ENCODE measurements at regions not wholly inside any gene's neighbourhood (a gene's known extent, or its start where the extent isn't known, plus 50 kb on each side); places are given as distances from the start of the nearest gene placed in this dataset.

- DNase-seq, result peak; percentile 83 to 91
- Histone ChIP-seq H3K27me3 (no peaks in the 10 kb centered on the region), H3K36me3 (no peaks in the 10 kb centered on the region), H3K4me1 (peaks cover 3% of the 10 kb centered on the region; the same call in 1 of the 2 replicates), H3K27ac (peak overlapping the region; percentile 18; the same call in 1 of the 2 replicates), H3K4me3 (peak overlapping the region; percentile 37), H3K9me3 (replicated peaks) (no peaks in the 10 kb centered on the region)
Observed at GRCh38 chr2:9142551-9143263, 63.9 kb upstream of the ASAP2 start.

GRCh38 chr2:9141706-9142460 is 64.7 kb upstream of the ASAP2 start:
- DNase-seq, result no peak
- no peak overlapping the region for H3K4me3 ChIP-seq
- no peaks in the 10 kb centered on the region for H3K27me3 ChIP-seq

GRCh38 chr2:9141091-9141667 is 65.4 kb upstream of the ASAP2 start:
- Histone ChIP-seq H3K9me3 (replicated peaks) (no peaks in the 10 kb centered on the region), H3K4me1 (peaks cover 3% of the 10 kb centered on the region; the same call in 1 of the 2 replicates), H3K27ac (no peak overlapping the region), H3K27me3 (no peaks in the 10 kb centered on the region), H3K4me3 (no peak overlapping the region), H3K36me3 (no peaks in the 10 kb centered on the region)
- no peak for DNase-seq

More at GRCh38 chr2:9141706-9142460, 64.7 kb upstream of the ASAP2 start:
- H3K4me1 ChIP-seq, result peaks cover 3% of the 10 kb centered on the region; the same call in 1 of the 2 replicates
- no peak overlapping the region for H3K27ac ChIP-seq
- no peaks in the 10 kb centered on the region for H3K36me3 ChIP-seq
- H3K9me3 ChIP-seq (replicated peaks), result no peaks in the 10 kb centered on the region

GRCh38 chr2:9140645-9141044 is 66.0 kb upstream of the ASAP2 start:
- Histone ChIP-seq H3K36me3 (no peaks in the 10 kb centered on the region), H3K27ac (no peak overlapping the region), H3K4me1 (peaks cover 3% of the 10 kb centered on the region; the same call in 1 of the 2 replicates), H3K4me3 (no peak overlapping the region), H3K9me3 (replicated peaks) (no peaks in the 10 kb centered on the region), H3K27me3 (no peaks in the 10 kb centered on the region)
- DNase-seq, result no peak

- H3K9me3 ChIP-seq (replicated peaks), result no peaks in the 10 kb centered on the region
- no peak overlapping the region for H3K4me3 ChIP-seq
- peaks cover 3% of the 10 kb centered on the region; the same call in 1 of the 2 replicates for H3K4me1 ChIP-seq
- H3K36me3 ChIP-seq, result no peaks in the 10 kb centered on the region
- DNase-seq, result peak; percentile 71 to 86
- H3K27me3 ChIP-seq, result no peaks in the 10 kb centered on the region
- no peak overlapping the region for H3K27ac ChIP-seq
Observed at GRCh38 chr2:9139491-9140443, 66.8 kb upstream of the ASAP2 start.

- Histone ChIP-seq H3K36me3 (no peaks in the 10 kb centered on the region), H3K4me3 (no peak overlapping the region), H3K9me3 (replicated peaks) (no peaks in the 10 kb centered on the region; the same call in 1 of the 2 replicates), H3K27me3 (no peaks in the 10 kb centered on the region), H3K27ac (no peak overlapping the region), H3K4me1 (no peaks in the 10 kb centered on the region)
- DNase-seq, result no peak
Observed at GRCh38 chr2:9137379-9138150, 69.0 kb upstream of the ASAP2 start.

GRCh38 chr2:9135822-9136558 is 70.6 kb upstream of the ASAP2 start:
- DNase-seq, result no peak
- Histone ChIP-seq H3K27ac (no peak overlapping the region), H3K36me3 (no peaks in the 10 kb centered on the region), H3K4me3 (no peak overlapping the region), H3K9me3 (replicated peaks) (no peaks in the 10 kb centered on the region; the same call in 1 of the 2 replicates), H3K27me3 (no peaks in the 10 kb centered on the region), H3K4me1 (no peaks in the 10 kb centered on the region)

- H3K27me3 ChIP-seq, result no peaks in the 10 kb centered on the region
- H3K4me3 ChIP-seq, result no peak overlapping the region
- H3K27ac ChIP-seq, result no peak overlapping the region
Observed at GRCh38 chr2:9127316-9127715, 79.3 kb upstream of the ASAP2 start.

GRCh38 chr2:9126540-9126939 is 80.1 kb upstream of the ASAP2 start:
- Histone ChIP-seq H3K36me3 (no peaks in the 10 kb centered on the region), H3K4me3 (no peak overlapping the region), H3K9me3 (replicated peaks) (0 out of 2 replicates have a peak, but pooled peaks cover 6% of the 10 kb centered on the region), H3K4me1 (no peaks in the 10 kb centered on the region), H3K27me3 (no peaks in the 10 kb centered on the region), H3K27ac (no peak overlapping the region)
- no peak for DNase-seq

More at GRCh38 chr2:9127316-9127715, 79.3 kb upstream of the ASAP2 start:
- Histone ChIP-seq H3K9me3 (replicated peaks) (0 out of 2 replicates have a peak, but pooled peaks cover 6% of the 10 kb centered on the region), H3K36me3 (no peaks in the 10 kb centered on the region), H3K4me1 (no peaks in the 10 kb centered on the region)
- DNase-seq, result no peak

- H3K4me1 ChIP-seq, result no peaks in the 10 kb centered on the region
- no peak overlapping the region for H3K27ac ChIP-seq
Observed at GRCh38 chr2:9124231-9124741, 82.3 kb upstream of the ASAP2 start.

GRCh38 chr2:9123069-9123468 is 83.5 kb upstream of the ASAP2 start:
- Histone ChIP-seq H3K27ac (no peak overlapping the region), H3K36me3 (no peaks in the 10 kb centered on the region), H3K9me3 (replicated peaks) (0 out of 2 replicates have a peak, but pooled peaks cover 6% of the 10 kb centered on the region), H3K4me3 (no peak overlapping the region), H3K4me1 (no peaks in the 10 kb centered on the region), H3K27me3 (no peaks in the 10 kb centered on the region)
- DNase-seq, result no peak

More at GRCh38 chr2:9124231-9124741, 82.3 kb upstream of the ASAP2 start:
- no peaks in the 10 kb centered on the region for H3K27me3 ChIP-seq
- H3K36me3 ChIP-seq, result no peaks in the 10 kb centered on the region
- DNase-seq, result no peak
- 0 out of 2 replicates have a peak, but pooled peaks cover 6% of the 10 kb centered on the region for H3K9me3 ChIP-seq (replicated peaks)
- no peak overlapping the region for H3K4me3 ChIP-seq

GRCh38 chr2:9122367-9122766 is 84.2 kb upstream of the ASAP2 start:
- Histone ChIP-seq H3K36me3 (no peaks in the 10 kb centered on the region), H3K27me3 (no peaks in the 10 kb centered on the region), H3K4me3 (no peak overlapping the region), H3K9me3 (replicated peaks) (0 out of 2 replicates have a peak, but pooled peaks cover 6% of the 10 kb centered on the region), H3K27ac (no peak overlapping the region), H3K4me1 (no peaks in the 10 kb centered on the region)
- no peak for DNase-seq

Data from SJCRH30 (cell line).